Femur (tissue), 1 donor: ENCODE measurements at regions not wholly inside any gene's neighbourhood (a gene's known extent, or its start where the extent isn't known, plus 50 kb on each side); places are given as distances from the start of the nearest gene placed in this dataset.

Experiments
- DNase-seq: peaks from one replicate; pipeline ENCODE4 v3.0.0-alpha.2; 2017

- no peak for DNase-seq
Observed at GRCh38 chr2:240209493-240209892, 69.0 kb upstream of the OTOS start.

- no peak for DNase-seq
Observed at GRCh38 chr2:240210198-240210965, 69.9 kb upstream of the OTOS start.

- DNase-seq, result no peak
Observed at GRCh38 chr2:240211096-240211495, 70.6 kb upstream of the OTOS start.

DNA sequence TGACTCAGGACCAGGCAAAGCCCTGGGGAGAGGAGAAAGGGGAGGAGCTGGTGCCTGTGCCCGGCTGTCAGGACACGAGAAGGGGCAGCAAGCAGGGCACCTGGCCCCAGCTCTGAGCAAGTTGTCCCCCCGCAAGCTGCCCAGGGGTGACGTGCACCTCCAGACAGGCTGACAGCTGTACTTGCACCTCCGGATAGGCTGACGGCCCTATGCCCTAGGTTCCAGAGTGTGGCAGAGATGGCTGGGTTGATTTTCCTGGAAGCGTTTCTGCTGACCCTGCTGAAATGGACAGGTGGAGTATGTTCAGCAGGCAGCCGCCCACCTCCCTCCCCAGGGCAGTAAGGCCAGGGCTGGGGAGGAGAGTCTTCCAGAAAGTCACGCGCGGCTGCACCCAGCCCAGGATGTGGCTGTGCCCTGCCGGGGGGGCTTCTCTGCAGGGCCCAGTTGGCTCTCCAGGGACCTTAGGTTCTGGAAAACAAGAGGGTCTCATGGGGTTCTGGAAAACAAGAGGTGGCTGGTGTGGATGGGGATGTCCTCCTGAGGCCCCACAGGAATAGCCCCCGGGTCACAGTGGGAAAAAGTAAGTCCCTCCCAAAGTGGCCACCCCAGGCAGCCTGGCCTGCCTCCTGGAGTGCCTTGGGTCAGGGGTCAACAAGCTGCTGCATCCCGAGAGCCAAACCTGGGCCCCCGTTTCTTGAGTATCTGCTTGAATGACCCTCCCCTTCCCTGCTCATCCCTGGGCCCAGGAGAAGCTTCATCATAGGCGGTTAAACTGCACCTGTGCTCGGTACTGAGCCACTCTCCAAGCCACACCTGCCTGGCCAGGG lies 71.4 kb upstream of the OTOS start:
- DNase-seq, result no peak

- no peak for DNase-seq
Observed at GRCh38 chr2:240212425-240213225, 72.2 kb upstream of the OTOS start.

- DNase-seq, result no peak
Observed at GRCh38 chr2:240213226-240213475, 72.7 kb upstream of the OTOS start.

GRCh38 chr2:240213476-240214421 lies 73.3 kb upstream of the OTOS start:
- no peak for DNase-seq

DNA sequence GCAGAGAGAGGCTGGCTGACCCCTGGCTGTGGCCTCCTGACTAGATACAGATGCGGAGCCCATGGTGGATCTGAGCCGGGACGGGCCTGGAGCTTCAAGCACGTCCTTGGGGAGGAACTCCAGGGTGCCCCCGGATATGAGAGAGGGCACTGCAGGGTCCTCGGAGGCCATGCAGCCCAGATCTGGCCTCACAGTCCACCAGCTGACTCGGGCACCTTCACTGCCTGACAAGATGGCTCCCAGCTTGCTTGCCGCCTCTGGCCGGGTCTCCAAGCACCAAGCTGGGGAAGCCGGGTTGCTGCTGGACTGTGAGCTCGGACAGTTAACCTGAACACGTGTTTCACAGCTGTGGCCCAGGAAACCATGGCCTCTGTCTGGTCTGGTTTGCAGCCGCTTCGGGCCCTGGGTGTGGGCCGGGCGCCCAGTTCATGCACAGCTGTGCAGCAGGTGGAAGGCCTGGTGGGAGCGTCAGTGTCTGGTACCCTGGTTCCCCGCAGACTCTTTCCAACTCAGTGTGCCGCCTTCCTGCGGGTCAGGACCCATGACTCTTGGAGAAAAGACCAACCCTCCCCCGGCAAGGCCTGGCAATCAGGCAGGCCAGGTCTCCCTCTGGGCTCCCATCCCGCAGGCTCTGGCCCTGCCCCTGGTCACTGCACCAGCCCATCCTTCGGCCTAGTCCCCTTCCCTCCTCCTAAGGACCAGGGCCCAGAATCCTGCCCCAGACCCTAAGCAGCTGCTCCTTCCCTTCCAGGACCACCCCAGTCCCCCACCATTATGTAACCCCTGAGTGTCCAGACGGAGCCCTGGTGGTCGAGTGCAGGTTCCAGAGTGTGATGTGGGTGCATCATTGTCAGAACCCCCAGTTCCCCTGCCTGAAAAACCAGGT lies 74.6 kb upstream of the OTOS start:
- DNase-seq, result peak; percentile 52

- no peak for DNase-seq
Observed at GRCh38 chr2:240215676-240216051, 75.2 kb upstream of the OTOS start.

DNA sequence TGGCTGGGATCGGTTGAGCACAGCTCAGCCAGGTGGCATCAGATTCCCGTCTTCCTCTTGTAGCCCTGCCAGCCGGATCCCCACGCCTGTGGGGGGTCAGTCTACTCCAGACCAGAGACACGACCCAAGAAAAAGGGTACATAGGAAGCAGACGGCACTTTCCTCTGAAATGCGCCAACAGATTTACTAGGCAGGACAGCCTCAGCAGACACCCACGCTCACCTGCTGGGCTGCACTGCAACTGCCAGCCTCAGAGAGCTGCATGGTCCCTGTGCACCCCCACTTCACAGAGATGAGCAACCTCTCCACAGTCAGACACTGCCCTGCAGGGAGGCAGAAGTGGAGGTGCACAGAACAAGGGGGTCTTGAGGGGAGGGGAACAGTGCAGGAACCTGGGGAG lies 75.7 kb upstream of the OTOS start:
- DNase-seq, result peak; percentile 8

- peak; percentile 13 for DNase-seq
Observed at GRCh38 chr2:240217431-240218301, 77.2 kb upstream of the OTOS start.

DNA sequence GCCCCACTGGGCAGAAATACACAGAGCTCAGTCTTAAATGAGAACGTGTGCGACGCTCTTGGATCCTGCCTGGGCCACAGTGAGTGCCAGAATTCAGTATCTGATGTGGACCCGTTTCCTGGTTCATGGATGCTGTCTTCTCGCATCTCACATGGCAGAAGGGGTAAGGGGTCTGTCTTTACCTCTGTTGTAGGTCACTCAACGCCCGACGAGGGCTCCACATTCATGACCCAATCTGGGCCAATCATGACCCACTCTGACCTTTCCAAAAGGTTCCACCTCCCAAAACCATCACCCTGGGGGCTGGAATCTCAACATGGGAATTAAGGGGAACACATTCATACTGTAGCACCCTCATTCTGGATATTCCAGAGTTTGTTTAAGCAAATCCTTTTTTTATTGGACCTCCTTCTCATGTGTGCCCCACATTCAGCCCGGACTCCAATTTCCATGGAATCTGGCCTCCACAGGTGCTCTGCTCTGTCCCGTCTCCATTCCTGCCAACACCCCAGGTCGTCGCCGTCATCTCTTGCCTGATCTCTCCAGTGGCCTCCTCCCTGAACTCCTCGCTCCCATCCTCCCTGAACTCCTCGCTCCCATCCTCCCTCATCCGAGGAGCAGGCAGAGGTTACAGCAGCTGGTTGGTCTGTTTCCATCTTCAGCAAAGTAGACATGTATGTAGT lies 78.9 kb upstream of the OTOS start:
- DNase-seq, result no peak

DNA sequence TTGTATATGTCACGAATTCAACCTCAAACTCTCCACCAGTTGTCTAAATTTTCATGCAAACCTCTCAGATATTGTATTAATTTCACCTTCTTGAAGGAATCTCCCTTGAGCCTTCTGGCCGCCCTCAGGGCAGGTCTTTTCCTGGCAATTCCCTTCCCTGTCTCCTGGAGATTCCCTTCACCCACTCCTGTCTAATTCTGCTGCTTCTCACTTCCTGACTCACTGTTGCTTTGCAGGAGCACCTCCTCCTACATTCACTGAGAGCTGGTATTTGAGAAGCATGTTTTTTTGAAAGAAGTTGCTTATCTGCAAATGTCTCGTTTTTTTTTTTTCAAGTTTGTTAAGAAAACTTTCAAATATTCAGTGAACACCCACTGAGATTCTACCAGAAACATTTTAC lies 79.9 kb upstream of the OTOS start:
- no peak for DNase-seq

DNA sequence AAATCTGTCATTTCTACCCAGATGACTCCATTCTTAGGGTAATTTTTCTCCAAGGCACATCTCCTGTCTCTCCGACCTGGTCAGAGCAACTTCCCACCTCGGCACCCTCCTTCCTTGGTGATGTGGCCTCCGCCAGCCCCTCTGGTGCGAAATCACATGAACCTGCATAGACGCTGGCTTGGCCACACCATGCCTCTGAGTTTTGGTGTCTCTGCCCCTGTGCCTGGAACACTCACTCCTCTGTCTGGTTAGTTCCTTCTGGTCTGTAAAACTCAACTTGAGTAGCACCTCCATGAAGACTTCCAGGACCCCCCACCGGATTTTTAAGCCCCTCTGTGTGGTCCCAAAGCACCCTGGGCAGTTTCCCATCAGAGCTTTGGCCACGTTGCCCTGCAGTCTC lies 83.2 kb upstream of the OTOS start:
- DNase-seq, result no peak

DNA sequence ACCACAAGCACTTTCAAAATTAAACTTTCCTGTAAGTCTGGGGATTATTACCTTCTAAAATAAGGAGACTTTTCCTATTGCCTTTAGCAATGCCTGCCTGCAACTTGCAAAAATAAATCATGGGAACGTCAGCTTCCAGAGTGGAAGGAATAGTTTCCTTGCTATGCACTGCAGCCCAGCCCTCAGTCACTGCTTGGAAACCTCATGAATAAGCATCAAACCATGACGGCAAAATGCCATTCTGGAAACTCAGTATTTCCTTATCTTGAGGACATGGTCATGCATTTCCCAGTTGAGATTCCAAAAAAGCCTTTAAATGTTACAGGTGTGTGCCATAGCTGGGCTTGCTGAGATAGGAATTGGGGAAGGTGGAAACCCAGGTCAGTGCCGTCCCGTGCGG lies 84.2 kb upstream of the OTOS start:
- no peak for DNase-seq

DNA sequence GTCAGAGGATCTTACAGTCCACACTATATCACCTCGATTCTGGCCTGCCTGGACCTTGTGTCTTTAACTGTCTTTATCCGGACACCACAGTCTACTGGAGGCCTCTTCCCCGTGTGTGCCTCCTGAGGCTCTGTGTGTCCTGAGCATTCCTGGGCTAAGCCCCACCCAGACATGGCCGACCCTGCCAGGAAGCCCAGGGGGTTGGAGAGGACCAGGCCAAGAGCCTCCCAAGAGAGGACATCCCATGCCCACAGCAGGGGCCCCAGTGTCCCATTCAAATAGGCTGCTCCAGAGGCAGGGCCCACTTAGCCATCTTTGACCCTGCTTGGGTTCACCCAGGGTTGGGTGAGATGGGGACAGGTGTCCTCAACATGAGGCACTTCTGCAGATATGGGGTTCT lies 84.7 kb upstream of the OTOS start:
- DNase-seq, result peak; percentile 15

- no peak for DNase-seq
Observed at GRCh38 chr2:240225660-240226475, 85.4 kb upstream of the OTOS start.

DNA sequence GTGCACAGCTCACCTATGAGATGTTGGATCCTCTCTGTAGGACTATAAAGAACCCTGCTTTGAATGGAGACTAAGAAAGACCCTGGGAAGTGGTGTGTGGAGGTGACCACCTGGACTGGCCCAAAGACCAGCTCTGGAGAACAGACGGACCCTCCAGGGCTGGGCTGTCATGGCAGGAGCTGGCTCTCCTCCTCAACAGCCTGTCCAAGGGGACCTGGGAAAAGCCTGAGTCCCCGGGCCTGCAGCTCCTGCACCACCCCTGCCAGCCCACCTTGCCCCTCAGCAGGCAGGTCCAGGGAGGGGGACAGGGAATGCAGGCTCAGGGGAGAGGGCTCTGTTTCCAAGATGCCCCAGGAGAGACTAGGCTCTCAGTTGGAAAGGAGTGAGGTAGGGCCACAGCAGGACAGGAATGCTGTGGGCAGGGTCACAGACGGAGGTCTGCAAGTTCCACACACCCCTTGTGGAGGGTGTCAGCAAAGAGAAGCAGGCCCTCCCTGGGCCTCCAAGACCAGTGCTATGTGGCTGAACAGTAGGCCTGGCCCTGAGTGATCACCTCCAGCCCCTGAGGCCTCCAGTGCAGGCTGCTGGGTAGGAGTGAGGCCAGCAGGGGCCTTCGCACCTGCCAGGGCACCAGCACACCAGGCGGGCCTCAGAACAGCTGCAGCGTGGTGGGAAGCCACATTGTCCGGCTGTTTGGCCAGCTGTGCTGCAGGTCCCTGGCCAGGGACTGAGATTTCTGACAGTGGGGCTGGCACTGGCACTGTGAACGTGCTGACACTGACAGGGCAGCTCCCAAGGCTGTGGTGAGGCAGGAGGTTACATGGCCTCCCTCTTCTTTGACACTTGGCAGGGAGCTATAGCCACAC lies 86.4 kb upstream of the OTOS start:
- peak; percentile 68 for DNase-seq
